ENCODE measurements at regions not wholly inside any gene's neighbourhood (a gene's known extent, or its start where the extent isn't known, plus 50 kb on each side); places are given as distances from the start of the nearest gene placed in this dataset.

DNA sequence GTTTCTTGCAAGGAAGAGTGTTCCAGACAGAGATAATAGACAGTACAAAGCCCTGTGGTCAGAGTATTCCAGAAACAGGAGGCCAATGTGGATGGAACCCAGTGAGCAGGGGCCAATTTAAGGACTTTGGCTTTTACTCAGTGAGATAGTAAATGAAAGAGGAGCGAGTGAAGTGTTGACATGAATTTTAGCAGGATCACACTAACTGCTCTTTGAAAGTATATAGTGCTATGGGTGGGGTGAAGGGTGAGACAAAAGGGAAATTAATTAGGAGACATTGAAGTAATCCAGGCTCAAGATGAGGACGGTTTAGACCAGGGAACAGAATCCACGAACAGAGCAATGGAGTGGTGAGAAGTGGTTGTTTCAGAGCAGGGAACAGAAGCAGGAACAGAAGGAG lies 62.2 kb upstream of the TES start:
- DNase-seq = no peak

DNA sequence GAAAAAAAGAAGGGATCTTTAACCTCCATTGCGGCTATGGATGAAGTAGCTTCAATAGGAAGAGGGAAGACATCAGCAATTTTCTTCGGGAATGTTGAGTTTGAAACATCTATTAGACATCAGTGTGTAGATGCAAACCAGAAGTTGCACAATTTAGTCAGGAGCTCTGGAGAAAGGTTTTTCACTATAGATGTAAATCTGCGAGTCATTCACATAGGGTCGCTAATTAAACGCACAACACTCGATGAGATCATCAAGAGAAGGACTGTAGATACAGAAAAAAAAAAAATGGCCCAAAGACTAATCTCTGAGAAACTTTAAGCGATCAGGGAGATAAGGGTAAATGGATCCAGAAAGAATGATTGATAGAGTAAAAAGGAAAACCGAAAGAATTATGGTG lies 61.7 kb upstream of the TES start:
- DNase-seq = no peak

DNA sequence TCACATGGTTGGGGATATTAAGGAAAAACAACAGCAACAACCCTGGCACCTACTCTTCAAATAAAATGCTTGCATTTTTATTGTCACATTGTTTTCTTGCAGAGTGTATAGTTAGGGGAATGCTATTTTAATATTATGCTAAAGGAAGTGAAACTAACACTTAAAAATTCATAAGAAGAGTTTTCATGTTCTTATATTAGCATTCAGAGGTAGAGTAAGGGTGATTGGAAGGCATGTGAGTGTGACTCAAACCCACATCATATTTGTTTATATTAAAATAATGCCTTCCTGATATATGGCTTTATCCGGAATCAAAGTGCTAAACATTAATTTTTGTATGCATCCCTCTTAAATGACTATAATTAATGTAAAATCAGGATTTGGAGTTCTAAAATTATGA lies 59.8 kb upstream of the TES start:
- DNase-seq = no peak

DNA sequence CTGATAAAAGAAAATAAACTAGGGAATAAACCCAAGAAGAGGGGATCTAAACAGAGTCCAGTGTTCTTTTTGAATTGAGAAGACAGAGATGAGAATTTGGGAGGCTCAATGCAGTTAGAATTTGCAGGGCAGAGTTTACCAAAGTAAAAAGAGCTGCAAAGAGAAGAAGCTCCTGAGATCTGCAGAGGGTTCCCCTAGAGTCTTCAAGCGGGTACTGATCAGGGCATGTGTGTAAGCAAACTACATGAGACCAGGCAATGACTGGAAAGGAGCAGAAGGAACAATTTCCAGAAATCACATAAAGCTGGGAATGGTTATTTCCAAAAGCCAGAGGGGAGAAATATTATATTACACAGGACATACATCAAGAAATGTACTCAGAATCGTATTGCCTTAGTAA lies 58.1 kb upstream of the TES start:
- no peak for DNase-seq

DNA sequence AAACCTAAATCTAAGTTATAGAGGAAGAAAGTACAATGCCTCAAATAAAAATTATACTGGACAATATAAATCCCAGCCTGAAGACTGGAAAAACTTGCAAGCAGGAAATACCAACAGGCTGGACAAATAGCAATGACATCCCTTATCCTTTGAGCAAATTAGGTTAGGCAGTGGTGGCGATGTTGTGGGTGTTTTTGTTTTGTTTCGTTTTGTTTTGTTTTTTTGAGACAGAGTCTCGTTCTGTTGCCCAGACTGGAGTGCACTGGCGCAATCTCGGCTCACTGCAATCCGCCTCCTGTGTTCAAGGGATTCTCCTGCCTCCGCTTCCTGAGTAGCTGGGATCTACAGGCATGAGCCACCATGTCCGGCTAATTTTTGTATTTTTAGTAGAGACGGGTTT lies 57.3 kb upstream of the TES start:
- no peak for DNase-seq

DNA sequence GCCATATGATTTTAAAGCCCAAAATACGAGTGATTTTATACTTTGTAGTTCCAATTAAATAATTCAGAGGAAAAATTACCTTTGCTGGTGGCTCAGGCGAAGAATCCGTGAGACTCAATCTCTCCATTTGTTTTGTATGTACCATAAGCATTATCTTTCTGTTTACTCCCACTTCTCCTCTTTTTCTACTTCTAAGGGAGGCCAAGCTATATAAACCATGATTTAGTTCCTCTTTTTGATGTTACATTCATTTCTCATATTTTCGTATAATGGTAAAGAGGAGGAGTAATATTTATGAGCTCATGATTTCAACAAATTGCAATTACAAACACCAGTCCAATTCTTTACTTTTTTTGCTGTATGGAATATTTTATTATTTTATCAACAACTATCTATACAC lies 50.6 kb upstream of the TES start:
- no peak for DNase-seq

Measured in NCI-H774 (cell line).